HepG2 (cell line): ENCODE measurements at regions not wholly inside any gene's neighbourhood (a gene's known extent, or its start where the extent isn't known, plus 50 kb on each side); places are given as distances from the start of the nearest gene placed in this dataset.

Source experiments
- ATAC-seq: fragments of 200-7000 bp; cut with Tn5 transposase; 3 replicates; pipeline ENCODE4 v1.9.1; 2020; ENCODE audit warnings: mild to moderate bottlenecking, moderate library complexity
- BruUV-seq: library from RNA; stranded (reverse); fragments of 400-500 nt; replicated peaks from 2 replicates; lab custom pipeline; 2021; lab: Mats Ljungman, UMichigan
- CTCF ChIA-PET: fragments of 300-600 bp; formaldehyde crosslinking; extraction: SDS; loops from one replicate; lab custom pipeline; 2021; ENCODE audit warnings: low total read pairs, inconsistent platforms, low intra/inter-chr PET ratio; lab: Yijun Ruan, JAX
- POLR2A ChIA-PET: fragments of 350-600 bp; sonication (Branson Sonifier 250); formaldehyde crosslinking; loops from one replicate; lab custom pipeline; 2020; ENCODE audit warnings: antibody characterized with exemption, inconsistent platforms; lab: Yijun Ruan, JAX
- DNase-seq: peaks from one replicate; pipeline ENCODE4 v3.0.0-alpha.2; 2015; ENCODE audit warnings: low spot score
- FAIRE-seq: peaks from 3 replicates; lab custom pipeline; 2011; peaks lifted over from hg19 to GRCh38; lab: Jason Lieb, UNC
- H2AFZ ChIP-seq: one replicate; pipeline ENCODE4 v1.6.1; 2011; ENCODE audit warnings: low read length, inconsistent platforms
- H3K27ac ChIP-seq: fragments of 300-600 bp; 3 replicates; pipeline ENCODE4 v1.8.0; 2011; ENCODE audit warnings: mixed run types, mild to moderate bottlenecking, mixed read lengths, low read length, inconsistent platforms; ENCODE audit not compliant: insufficient read depth; ENCODE audit errors: extremely low read length
- H3K27me3 ChIP-seq, 2 experiments: fragments of 200-600 bp in 1 of 2; 2 replicates in 1 of 2; 3 replicates in 1 of 2; pipeline versions ENCODE4 v1.6.0 to v1.8.0; 2011; ENCODE audit warnings: low read length in 2 of 2, mild to moderate bottlenecking in 2 of 2, moderate library complexity in 2 of 2, inconsistent platforms in 1 of 2; ENCODE audit not compliant: insufficient read depth in 2 of 2, control insufficient read depth in 1 of 2
- H3K36me3 ChIP-seq, 2 experiments: fragments of 200-600 bp in 1 of 2; replicated peaks in 1 of 2; 2 replicates in 1 of 2; 3 replicates in 1 of 2; pipeline versions ENCODE4 v1.5.1 to v1.8.0; 2011; ENCODE audit warnings: low read length in 2 of 2, inconsistent platforms in 1 of 2; ENCODE audit not compliant: insufficient read depth in 2 of 2, control insufficient read depth in 1 of 2
- H3K4me1 ChIP-seq: 2 replicates; pipeline ENCODE4 v1.5.1; 2012; ENCODE audit warnings: low read length, inconsistent platforms; ENCODE audit not compliant: insufficient read depth
- H3K4me2 ChIP-seq: 2 replicates; pipeline ENCODE4 v1.6.0; 2011; ENCODE audit warnings: low read depth, low read length, inconsistent platforms
- H3K4me3 ChIP-seq, 3 experiments: fragments of 200-600 bp in 1 of 3; sonication (generic), shearing (Covaris generic) in 1 of 3; replicated peaks in 1 of 3; 2 replicates each; pipeline ENCODE4 v1.5.1; 2011 to 2016; ENCODE audit warnings: low read length in 3 of 3, inconsistent platforms in 2 of 3, low read depth in 2 of 3, mild to moderate bottlenecking in 2 of 3, control low read depth in 1 of 3, mixed read lengths in 1 of 3; ENCODE audit not compliant: insufficient read depth in 1 of 3
- H3K79me2 ChIP-seq: one replicate; pipeline ENCODE4 v1.6.1; 2011; ENCODE audit warnings: low read length, inconsistent platforms; ENCODE audit not compliant: insufficient read depth
- H3K9ac ChIP-seq: 2 replicates; pipeline ENCODE4 v1.6.0; 2011; ENCODE audit warnings: mild to moderate bottlenecking, low read depth, low read length, inconsistent platforms; ENCODE audit not compliant: insufficient read depth
- H3K9me3 ChIP-seq: 2 replicates; pipeline ENCODE4 v1.5.1; 2012; ENCODE audit warnings: mild to moderate bottlenecking, low read length
- H4K20me1 ChIP-seq: 2 replicates; pipeline ENCODE4 v1.6.0; 2011; ENCODE audit warnings: inconsistent platforms, mild to moderate bottlenecking, low read length, moderate library complexity; ENCODE audit not compliant: insufficient read depth
- CCDC6 ChIP-seq: sonication (generic); formaldehyde crosslinking; IDR thresholded peaks from 2 replicates; pipeline ENCODE4 v1.8.1; 2022; ENCODE audit warnings: mild to moderate bottlenecking, missing genetic modification reagents, moderate library complexity
- HDAC6 ChIP-seq: fragments of 200-600 bp; sonication (generic); IDR thresholded peaks from 2 replicates; pipeline ENCODE4 v1.7.0; 2017; ENCODE audit warnings: mild to moderate bottlenecking, antibody characterized with exemption, low read length, low read depth
- PHF5A ChIP-seq: IDR thresholded peaks from one replicate; pipeline ENCODE4 v1.6.1; 2018; ENCODE audit warnings: low read depth, missing genetic modification reagents; ENCODE audit not compliant: unreplicated experiment
- RFX3 ChIP-seq: IDR thresholded peaks from 2 replicates; pipeline ENCODE4 v1.6.1; 2016; ENCODE audit warnings: missing biosample characterization, missing genetic modification reagents
- SMC3 ChIP-seq: IDR thresholded peaks from 2 replicates; pipeline ENCODE4 v1.6.1; 2011; ENCODE audit warnings: low read length, improper control_type of control experiment
- STAG1 ChIP-seq: sonication (generic); formaldehyde crosslinking; IDR thresholded peaks from 2 replicates; pipeline ENCODE4 v1.4.0; 2020; ENCODE audit warnings: missing genetic modification reagents
- XRCC5 ChIP-seq: fragments of 200-400 bp; formaldehyde crosslinking; optimal IDR thresholded peaks from 2 replicates; pipeline ENCODE3; 2017; ENCODE audit warnings: mild to moderate bottlenecking, low read length
- ZNF253 ChIP-seq: sonication (generic); formaldehyde crosslinking; IDR thresholded peaks from 2 replicates; pipeline ENCODE4 v1.8.0; 2022; ENCODE audit warnings: mild to moderate bottlenecking, missing genetic modification reagents, borderline replicate concordance
- WGBS: methylation state at CpG from one replicate; pipeline ENCODE4 v1.1.6; 2017; ENCODE audit warnings: low lambda C conversion rate; 5-methylcytosine and 5-hydroxymethylcytosine counted together
- in situ Hi-C: cut with HindIII; loops from 2 replicates; pipeline ENCODE4 v1.10.0; 2017; ENCODE audit warnings: low pct_unique_long_range_greater_than_20kb; ENCODE audit not compliant: extremely low pct_ligation_motif_present
- intact Hi-C: fragments of 100-400 bp; cut with micrococcal nuclease; formaldehyde crosslinking; loops from one replicate; pipeline ENCODE4 v1.10.0; 2022; ENCODE audit not compliant: unreplicated experiment
- TF ChIP-seq, protein P1 (sequence below): sonication (generic); formaldehyde crosslinking; IDR thresholded peaks from 2 replicates; pipeline ENCODE4 v1.5.0; 2020; ENCODE audit warnings: mild to moderate bottlenecking, missing genetic modification reagents, moderate library complexity
- TF ChIP-seq, protein P2 (sequence below): sonication (generic); formaldehyde crosslinking; IDR thresholded peaks from 2 replicates; pipeline ENCODE4 v1.4.0; 2020; ENCODE audit warnings: missing genetic modification reagents, mild to moderate bottlenecking, borderline replicate concordance

DNA sequence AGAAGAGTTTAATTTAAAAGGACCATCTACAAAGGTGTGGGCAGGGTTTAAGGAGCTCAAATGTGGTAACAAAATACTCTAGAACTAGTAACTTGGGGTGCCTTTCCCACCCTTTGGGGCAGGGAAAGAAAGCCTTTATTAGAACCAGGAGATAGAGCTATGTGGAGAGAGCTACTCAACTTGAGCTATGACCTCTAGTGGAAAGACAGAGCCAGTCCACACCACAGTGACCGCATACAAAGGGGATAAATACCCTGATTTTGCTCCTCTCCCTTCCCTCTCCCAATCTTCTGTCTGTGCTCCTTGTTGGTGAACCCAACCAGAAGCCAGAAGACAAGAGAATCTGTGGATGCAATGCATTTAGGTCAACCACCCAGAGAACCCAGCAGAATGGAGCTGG lies 54.4 kb upstream of the JAK1 start:
- H4K20me1 ChIP-seq = no peaks in the 10 kb centered on the region
- in situ Hi-C loops = no loop called here
- H3K36me3 ChIP-seq = no peaks in the 10 kb centered on the region
- no peak overlapping the region for H3K4me3 ChIP-seq
- peak; percentile 98 for ATAC-seq
- H3K4me2 ChIP-seq = no peak overlapping the region
- no peak overlapping the region for H2AFZ ChIP-seq
- CTCF ChIA-PET = interaction anchor here (1.4 kb wide), 1 partner anchor 159 kb away, joined by 8 read pairs; no protein-coding TSS in a partner anchor
- H3K79me2 ChIP-seq = no peaks in the 10 kb centered on the region
- no peaks in the 10 kb centered on the region for H3K27me3 ChIP-seq
- no peak overlapping the region for H3K27ac ChIP-seq
- DNase-seq = peak; percentile 30
- H3K9me3 ChIP-seq = no peaks in the 10 kb centered on the region
- 11% methylated on average over 1 of the region's 1 CpG for WGBS
- TF ChIP-seq SMC3 (peak; percentile 78; the same call in 1 of the 2 replicates), RFX3 (no peak), XRCC5 (peak; percentile 33), STAG1 (CRISPR knock-in tag) (peak; percentile 72)
- TF ChIP-seq, protein P1, sequence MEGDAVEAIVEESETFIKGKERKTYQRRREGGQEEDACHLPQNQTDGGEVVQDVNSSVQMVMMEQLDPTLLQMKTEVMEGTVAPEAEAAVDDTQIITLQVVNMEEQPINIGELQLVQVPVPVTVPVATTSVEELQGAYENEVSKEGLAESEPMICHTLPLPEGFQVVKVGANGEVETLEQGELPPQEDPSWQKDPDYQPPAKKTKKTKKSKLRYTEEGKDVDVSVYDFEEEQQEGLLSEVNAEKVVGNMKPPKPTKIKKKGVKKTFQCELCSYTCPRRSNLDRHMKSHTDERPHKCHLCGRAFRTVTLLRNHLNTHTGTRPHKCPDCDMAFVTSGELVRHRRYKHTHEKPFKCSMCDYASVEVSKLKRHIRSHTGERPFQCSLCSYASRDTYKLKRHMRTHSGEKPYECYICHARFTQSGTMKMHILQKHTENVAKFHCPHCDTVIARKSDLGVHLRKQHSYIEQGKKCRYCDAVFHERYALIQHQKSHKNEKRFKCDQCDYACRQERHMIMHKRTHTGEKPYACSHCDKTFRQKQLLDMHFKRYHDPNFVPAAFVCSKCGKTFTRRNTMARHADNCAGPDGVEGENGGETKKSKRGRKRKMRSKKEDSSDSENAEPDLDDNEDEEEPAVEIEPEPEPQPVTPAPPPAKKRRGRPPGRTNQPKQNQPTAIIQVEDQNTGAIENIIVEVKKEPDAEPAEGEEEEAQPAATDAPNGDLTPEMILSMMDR (CRISPR knock-in tag) = peak; percentile 59
- TF ChIP-seq, all 625 proteins: peak for 4
- peak; percentile 67 for FAIRE-seq
- no peaks in the 10 kb centered on the region for H3K4me1 ChIP-seq
- H3K9ac ChIP-seq = no peak overlapping the region
- BruUV-seq = no TSS peak
- POLR2A ChIA-PET = interaction anchor here (0.7 kb wide), 1 partner anchor 54 kb away, joined by 4 read pairs; the partner anchor contains the start of gene JAK1
- intact Hi-C loops = loop anchor here (1.0 to 5.0 kb wide), 4 partner anchors 54 to 1278 kb away; partner anchors contain the start of gene JAK1

DNA sequence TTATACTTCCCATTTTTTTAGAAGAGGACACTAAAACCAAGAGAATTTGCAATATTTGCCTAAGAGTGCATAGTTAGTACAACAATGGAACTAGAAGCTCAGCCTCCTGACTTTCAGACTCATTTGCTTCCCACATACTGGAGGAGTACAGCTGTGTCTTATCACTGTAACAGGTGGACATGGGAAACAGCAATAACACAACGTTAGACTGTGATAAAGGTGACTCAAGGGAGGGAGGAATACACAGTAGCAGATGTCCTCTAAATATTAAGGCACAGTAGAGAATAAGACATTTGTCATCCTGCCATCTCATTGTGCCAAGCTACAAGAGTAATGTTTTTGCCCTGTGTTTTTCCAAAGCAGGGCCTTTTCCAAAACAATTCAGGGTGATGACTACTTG lies 55.4 kb upstream of the JAK1 start:
- no TSS peak for BruUV-seq
- Histone ChIP-seq H3K4me1 (no peaks in the 10 kb centered on the region), H3K27ac (no peak overlapping the region), H3K27me3 (no peaks in the 10 kb centered on the region), H3K9me3 (no peaks in the 10 kb centered on the region), H3K4me3 (no peak overlapping the region), H4K20me1 (no peaks in the 10 kb centered on the region), H3K4me2 (no peak overlapping the region), H3K79me2 (no peaks in the 10 kb centered on the region), H2AFZ (no peak overlapping the region), H3K36me3 (no peaks in the 10 kb centered on the region), H3K9ac (no peak overlapping the region)
- ATAC-seq = no peak
- DNase-seq = no peak
- ChIA-PET CTCF (no interaction called here), POLR2A (no interaction called here)
- WGBS = 0% methylated on average over 1 of the region's 1 CpG
- intact Hi-C loops (loop anchor here (2.0 to 5.0 kb wide), 2 partner anchors 55 to 1279 kb away; partner anchors contain the start of gene JAK1), in situ Hi-C loops (no loop called here)
- no peak for FAIRE-seq
- no peak for TF ChIP-seq PHF5A (CRISPR knock-in tag)
- TF ChIP-seq, protein P2, sequence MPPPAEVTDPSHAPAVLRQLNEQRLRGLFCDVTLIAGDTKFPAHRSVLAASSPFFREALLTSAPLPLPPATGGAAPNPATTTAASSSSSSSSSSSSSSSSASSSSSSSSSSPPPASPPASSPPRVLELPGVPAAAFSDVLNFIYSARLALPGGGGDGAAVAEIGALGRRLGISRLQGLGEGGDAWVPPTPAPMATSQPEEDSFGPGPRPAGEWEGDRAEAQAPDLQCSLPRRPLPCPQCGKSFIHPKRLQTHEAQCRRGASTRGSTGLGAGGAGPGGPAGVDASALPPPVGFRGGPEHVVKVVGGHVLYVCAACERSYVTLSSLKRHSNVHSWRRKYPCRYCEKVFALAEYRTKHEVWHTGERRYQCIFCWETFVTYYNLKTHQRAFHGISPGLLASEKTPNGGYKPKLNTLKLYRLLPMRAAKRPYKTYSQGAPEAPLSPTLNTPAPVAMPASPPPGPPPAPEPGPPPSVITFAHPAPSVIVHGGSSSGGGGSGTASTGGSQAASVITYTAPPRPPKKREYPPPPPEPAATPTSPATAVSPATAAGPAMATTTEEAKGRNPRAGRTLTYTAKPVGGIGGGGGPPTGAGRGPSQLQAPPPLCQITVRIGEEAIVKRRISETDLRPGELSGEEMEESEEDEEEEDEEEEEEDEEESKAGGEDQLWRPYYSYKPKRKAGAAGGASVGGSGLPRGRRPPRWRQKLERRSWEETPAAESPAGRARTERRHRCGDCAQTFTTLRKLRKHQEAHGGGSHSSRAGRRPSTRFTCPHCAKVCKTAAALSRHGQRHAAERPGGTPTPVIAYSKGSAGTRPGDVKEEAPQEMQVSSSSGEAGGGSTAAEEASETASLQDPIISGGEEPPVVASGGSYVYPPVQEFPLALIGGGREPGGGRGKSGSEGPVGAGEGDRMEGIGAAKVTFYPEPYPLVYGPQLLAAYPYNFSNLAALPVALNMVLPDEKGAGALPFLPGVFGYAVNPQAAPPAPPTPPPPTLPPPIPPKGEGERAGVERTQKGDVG (CRISPR knock-in tag) = no peak
- no peak for TF ChIP-seq ZNF253 (CRISPR knock-in tag)
- TF ChIP-seq HDAC6 = no peak
- TF ChIP-seq CCDC6 (CRISPR knock-in tag) = no peak
